H9 (cell line): ENCODE measurements at regions not wholly inside any gene's neighbourhood (a gene's known extent, or its start where the extent isn't known, plus 50 kb on each side); places are given as distances from the start of the nearest gene placed in this dataset.

ENCODE experiments used
- DNase-seq: peaks from one replicate; pipeline ENCODE4 v3.0.0-alpha.2; 2017
- H2AFZ ChIP-seq: one replicate; pipeline ENCODE4 v1.6.1; 2013; ENCODE audit warnings: mild to moderate bottlenecking, low read length, control low read depth, moderate library complexity
- H2AK5ac ChIP-seq: 2 replicates; pipeline ENCODE4 v1.6.1; 2013; ENCODE audit warnings: low read length, control low read depth, mixed read lengths; ENCODE audit not compliant: insufficient read length
- H2BK120ac ChIP-seq: one replicate; pipeline ENCODE4 v1.6.1; 2013; ENCODE audit warnings: low read depth, mild to moderate bottlenecking, low read length, control low read depth, inconsistent platforms; ENCODE audit not compliant: poor library complexity, severe bottlenecking
- H2BK12ac ChIP-seq: 2 replicates; pipeline ENCODE4 v1.6.1; 2013; ENCODE audit warnings: low read length, control low read depth, mixed read lengths, low read depth; ENCODE audit not compliant: insufficient read length
- H2BK15ac ChIP-seq: 2 replicates; pipeline ENCODE4 v1.6.1; 2013; ENCODE audit warnings: low read depth, low read length, control low read depth
- H2BK20ac ChIP-seq: one replicate; pipeline ENCODE4 v1.6.1; 2013; ENCODE audit warnings: low read depth, mild to moderate bottlenecking, low read length, control low read depth, inconsistent platforms; ENCODE audit not compliant: poor library complexity, severe bottlenecking
- H2BK5ac ChIP-seq: 2 replicates; pipeline ENCODE4 v1.6.1; 2013; ENCODE audit warnings: low read length, control low read depth, mixed read lengths; ENCODE audit not compliant: insufficient read length
- H3K14ac ChIP-seq: 2 replicates; pipeline ENCODE4 v1.6.1; 2013; ENCODE audit warnings: low read length, control low read depth; ENCODE audit not compliant: insufficient read depth
- H3K18ac ChIP-seq: 2 replicates; pipeline ENCODE4 v1.6.1; 2013; ENCODE audit warnings: low read depth, mild to moderate bottlenecking, mixed read lengths, low read length, control low read depth; ENCODE audit not compliant: insufficient read length
- H3K23ac ChIP-seq: 2 replicates; pipeline ENCODE4 v1.6.1; 2013; ENCODE audit warnings: low read length, control low read depth, mixed read lengths, low read depth; ENCODE audit not compliant: insufficient read length
- H3K23me2 ChIP-seq: 2 replicates; pipeline ENCODE4 v1.6.1; 2013; ENCODE audit warnings: low read depth, mild to moderate bottlenecking, mixed read lengths, low read length, control low read depth; ENCODE audit not compliant: insufficient read length, poor library complexity, severe bottlenecking
- H3K27ac ChIP-seq: 2 replicates; pipeline ENCODE4 v1.5.1; 2013; ENCODE audit warnings: low read length, control low read depth, mixed read lengths, low read depth; ENCODE audit not compliant: insufficient read length
- H3K27me3 ChIP-seq: 2 replicates; pipeline ENCODE4 v1.6.1; 2013; ENCODE audit warnings: low read length, control low read depth, inconsistent platforms; ENCODE audit not compliant: insufficient read depth
- H3K4ac ChIP-seq: 2 replicates; pipeline ENCODE4 v1.6.1; 2013; ENCODE audit warnings: low read depth, mild to moderate bottlenecking, control low read depth, inconsistent platforms, low read length, moderate library complexity
- H3K4me1 ChIP-seq: 2 replicates; pipeline ENCODE4 v1.6.1; 2013; ENCODE audit warnings: low read length, control low read depth, inconsistent platforms; ENCODE audit not compliant: insufficient read depth
- H3K4me2 ChIP-seq: 2 replicates; pipeline ENCODE4 v1.6.1; 2013; ENCODE audit warnings: low read length, control low read depth, mixed read lengths; ENCODE audit not compliant: insufficient read length, insufficient read depth
- H3K56ac ChIP-seq: 2 replicates; pipeline ENCODE4 v1.6.1; 2013; ENCODE audit warnings: low read depth, mild to moderate bottlenecking, mixed read lengths, low read length, control low read depth; ENCODE audit not compliant: insufficient read length
- H3K79me1 ChIP-seq: 2 replicates; pipeline ENCODE4 v1.6.1; 2013; ENCODE audit warnings: low read depth, mild to moderate bottlenecking, moderate library complexity, low read length, control low read depth, inconsistent platforms; ENCODE audit not compliant: insufficient read depth, poor library complexity, severe bottlenecking
- H3K79me2 ChIP-seq: 2 replicates; pipeline ENCODE4 v1.6.1; 2013; ENCODE audit warnings: low read length, control low read depth, inconsistent platforms; ENCODE audit not compliant: insufficient read depth
- H3K9ac ChIP-seq: 2 replicates; pipeline ENCODE4 v1.6.1; 2013; ENCODE audit warnings: low read length, control low read depth, mixed read lengths; ENCODE audit not compliant: insufficient read length; ENCODE audit errors: extremely low read depth
- H3K9me3 ChIP-seq: one replicate; pipeline ENCODE4 v1.6.1; 2013; ENCODE audit warnings: low read depth, low read length, inconsistent platforms; ENCODE audit not compliant: control insufficient read depth
- H3T11ph ChIP-seq: one replicate; pipeline ENCODE4 v1.6.1; 2013; ENCODE audit warnings: mild to moderate bottlenecking, low read length, control low read depth, inconsistent platforms
- H4K20me1 ChIP-seq: one replicate; pipeline ENCODE4 v1.6.1; 2013; ENCODE audit not compliant: control insufficient read depth, insufficient read length, insufficient read depth
- H4K5ac ChIP-seq: 2 replicates; pipeline ENCODE4 v1.6.1; 2013; ENCODE audit warnings: low read depth, mild to moderate bottlenecking, mixed read lengths, low read length, control low read depth; ENCODE audit not compliant: insufficient read length
- H4K8ac ChIP-seq: replicated peaks from 2 replicates; pipeline ENCODE4 v1.6.1; 2013; ENCODE audit warnings: low read length, control low read depth, mixed read lengths, low read depth; ENCODE audit not compliant: insufficient read length
- H4K91ac ChIP-seq: 2 replicates; pipeline ENCODE4 v1.6.1; 2013; ENCODE audit warnings: low read depth, mild to moderate bottlenecking, moderate library complexity, mixed read lengths, low read length, control low read depth; ENCODE audit not compliant: insufficient read length
- H3K27ac Mint-ChIP-seq, 3 experiments: 2 replicates in 2 of 3; 3 replicates in 1 of 3; pipeline ENCODE4 v1.8.0; 2020 to 2021; ENCODE audit warnings: mixed read lengths in 3 of 3, mild to moderate bottlenecking in 1 of 3, moderate library complexity in 1 of 3
- H3K27me3 Mint-ChIP-seq: 2 replicates; pipeline ENCODE4 v1.8.0; 2021; ENCODE audit warnings: low read depth, mild to moderate bottlenecking, moderate library complexity, mixed read lengths
- H3K36me3 Mint-ChIP-seq, 3 experiments: 2 replicates in 2 of 3; 3 replicates in 1 of 3; pipeline ENCODE4 v1.8.0; 2020 to 2021; ENCODE audit warnings: low read depth in 3 of 3, mixed read lengths in 3 of 3; ENCODE audit not compliant: insufficient read depth in 1 of 3
- H3K4me1 Mint-ChIP-seq, 2 experiments: 2 replicates each; pipeline ENCODE4 v1.8.0; 2020; ENCODE audit warnings: mixed read lengths in 2 of 2
- H3K4me3 Mint-ChIP-seq, 2 experiments: 2 replicates in 1 of 2; 3 replicates in 1 of 2; pipeline ENCODE4 v1.8.0; 2020 to 2021; ENCODE audit warnings: mild to moderate bottlenecking in 2 of 2, mixed read lengths in 2 of 2, moderate library complexity in 1 of 2
- H3K9me3 Mint-ChIP-seq, 2 experiments: 2 replicates in 1 of 2; 3 replicates in 1 of 2; pipeline ENCODE4 v1.8.0; 2020; ENCODE audit warnings: mild to moderate bottlenecking in 2 of 2, mixed read lengths in 2 of 2, moderate library complexity in 1 of 2
- CTCF ChIP-seq: fragments of 200-600 bp; sonication (generic); conservative IDR thresholded peaks from 3 replicates; pipeline ENCODE4 v1.8.0; 2021; ENCODE audit warnings: antibody characterized with exemption, mild to moderate bottlenecking
- WGBS: extraction: QIAGEN DNeasy Blood & Tissue Kit; methylation state at CpG from one replicate; pipeline ENCODE4 v1.1.7; 2013; ENCODE audit warnings: missing lambda C conversion rate, low lambda C conversion rate, mixed read lengths; ENCODE audit not compliant: insufficient read length; ENCODE audit errors: extremely low coverage; 5-methylcytosine and 5-hydroxymethylcytosine counted together

DNA sequence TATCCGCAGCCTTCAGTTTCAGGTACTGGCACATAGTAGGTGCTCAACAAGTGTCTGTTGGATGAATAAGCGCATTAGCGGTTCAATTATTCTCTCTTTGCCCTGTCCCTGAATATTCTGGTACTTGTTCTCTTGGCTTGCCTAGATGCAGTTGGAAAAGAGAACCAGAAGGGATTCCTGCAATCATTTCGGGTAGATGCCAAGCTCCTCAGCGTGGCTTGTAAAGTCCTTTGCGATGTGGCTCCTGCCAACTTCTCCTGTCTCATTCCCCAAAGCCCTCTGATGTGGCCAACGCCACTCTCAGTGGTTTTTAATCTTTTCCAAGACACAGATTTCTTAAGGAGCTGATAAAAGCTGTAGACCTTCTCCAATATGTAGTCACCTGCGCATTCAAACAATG is 230.3 kb downstream of the SUDS3 start:
- no CpG with 5 or more reads among the region's 8 CpGs for WGBS
- H3K27me3 Mint-ChIP-seq = peaks cover 2% of the 10 kb centered on the region; the same call in 1 of the 2 replicates

More for the DNA sequence above, 230.3 kb downstream of the SUDS3 start:
- H2BK120ac ChIP-seq = no peak overlapping the region
- no peak overlapping the region for H2AFZ ChIP-seq
- H3K4ac ChIP-seq = no peak overlapping the region
- H2BK12ac ChIP-seq = no peak overlapping the region
- Mint-ChIP-seq H3K9me3 (peaks cover 3 to 6% of the 10 kb centered on the region in 2 experiments; a peak in 3 of 5 replicates), H3K4me1 (peaks cover 26 to 31% of the 10 kb centered on the region in 2 experiments), H3K27ac (no peak overlapping the region), H3K36me3 (peaks cover 0 to 4% (median 2%) of the 10 kb centered on the region in 3 experiments; a peak in 3 of 7 replicates), H3K4me3 (no peak overlapping the region)
- no peak overlapping the region for H3K14ac ChIP-seq
- H3K4me1 ChIP-seq = peaks cover 10% of the 10 kb centered on the region
- no peak overlapping the region for H3K27ac ChIP-seq
- H3K27me3 ChIP-seq = no peaks in the 10 kb centered on the region
- H2BK5ac ChIP-seq = no peak overlapping the region
- no peak overlapping the region for H2AK5ac ChIP-seq
- H3K9me3 ChIP-seq = no peaks in the 10 kb centered on the region
- no peak for TF ChIP-seq CTCF
- no peak overlapping the region for H3K18ac ChIP-seq
- H4K8ac ChIP-seq = no peak overlapping the region
- H3K23ac ChIP-seq = no peak overlapping the region
- H3K4me2 ChIP-seq = no peak overlapping the region
- H4K91ac ChIP-seq = no peak overlapping the region
- no peak overlapping the region for H2BK20ac ChIP-seq
- DNase-seq = no peak
- no peaks in the 10 kb centered on the region for H3K79me2 ChIP-seq
- H4K20me1 ChIP-seq = no peaks in the 10 kb centered on the region
- H3K79me1 ChIP-seq = no peaks in the 10 kb centered on the region
- H3K9ac ChIP-seq = no peak overlapping the region
- no peak overlapping the region for H4K5ac ChIP-seq
- H2BK15ac ChIP-seq = no peak overlapping the region
- H3K56ac ChIP-seq = no peak overlapping the region
- no peaks in the 10 kb centered on the region for H3K23me2 ChIP-seq
- no peak overlapping the region for H3T11ph ChIP-seq
